Gastrocnemius medialis (tissue), 4 donors: ENCODE measurements at regions not wholly inside any gene's neighbourhood (a gene's known extent, or its start where the extent isn't known, plus 50 kb on each side); places are given as distances from the start of the nearest gene placed in this dataset.

Experiments used
- CTCF ChIP-seq, 5 experiments: fragments of 450-650 bp in 3 of 5; fragments of 200-600 bp in 2 of 5; sonication (generic) in 2 of 5; IDR thresholded peaks in 4 of 5; conservative IDR thresholded peaks in 1 of 5; 1 replicate in 4 of 5; 2 replicates in 1 of 5; pipeline ENCODE4 v1.5.1; 2016 to 2019; ENCODE audit warnings: antibody characterized with exemption in 5 of 5, mild to moderate bottlenecking in 3 of 5, moderate library complexity in 3 of 5
- POLR2A ChIP-seq, 2 donors: fragments of 450-650 bp; IDR thresholded peaks; one replicate each; pipeline ENCODE4 v1.6.1; 2017; ENCODE audit warnings: antibody characterized with exemption in 2 of 2, mild to moderate bottlenecking in 2 of 2, moderate library complexity in 2 of 2

- no peak for TF ChIP-seq CTCF (IDR thresholded peaks at IDR 0.05 in 4 of 5, conservative IDR thresholded peaks at IDR 0.05 in 1 of 5)
- TF ChIP-seq POLR2A (IDR thresholded peaks at IDR 0.05) = no peak
These were observed 1193.5 kb upstream of the ACVR2A start for GRCh38 chr2:146651361-146651760.
